Astrocyte (in vitro differentiated cells and primary cell): ENCODE measurements at regions not wholly inside any gene's neighbourhood (a gene's known extent, or its start where the extent isn't known, plus 50 kb on each side); places are given as distances from the start of the nearest gene placed in this dataset.
"Not testable (repeated sequence)": the region's sequence is repeated elsewhere in the genome, so short reads cannot be mapped to it uniquely, and the experiment has no call there.

Experiments
- DNase-seq: peaks from one replicate; pipeline ENCODE4 v3.0.0-alpha.2; 2010; ENCODE audit warnings: low read depth
- FAIRE-seq: peaks from 2 replicates; lab custom pipeline; 2011; peaks lifted over from hg19 to GRCh38; lab: Jason Lieb, UNC
- H2AFZ ChIP-seq: 2 replicates; pipeline ENCODE4 v1.6.0; 2012; ENCODE audit warnings: low read depth, low read length, inconsistent platforms
- H3K27ac ChIP-seq: 2 replicates; pipeline ENCODE4 v1.5.1; 2011; ENCODE audit warnings: low read depth, low read length, inconsistent platforms
- H3K27me3 ChIP-seq: 2 replicates; pipeline ENCODE4 v1.6.0; 2011; ENCODE audit warnings: low read length, inconsistent platforms; ENCODE audit not compliant: insufficient read depth
- H3K36me3 ChIP-seq: 2 replicates; pipeline ENCODE4 v1.5.1; 2011; ENCODE audit warnings: low read length, inconsistent platforms; ENCODE audit not compliant: insufficient read depth
- H3K4me1 ChIP-seq: 2 replicates; pipeline ENCODE4 v1.5.1; 2011; ENCODE audit warnings: low read length, inconsistent platforms; ENCODE audit not compliant: insufficient read depth
- H3K4me2 ChIP-seq: 2 replicates; pipeline ENCODE4 v1.6.0; 2012; ENCODE audit warnings: low read length, inconsistent platforms
- H3K4me3 ChIP-seq: 2 replicates; pipeline ENCODE4 v1.5.1; 2011; ENCODE audit warnings: low read depth, mild to moderate bottlenecking, low read length, inconsistent platforms; ENCODE audit not compliant: insufficient read depth
- H3K79me2 ChIP-seq: 2 replicates; pipeline ENCODE4 v1.6.0; 2012; ENCODE audit warnings: mild to moderate bottlenecking, low read length, inconsistent platforms; ENCODE audit not compliant: insufficient read depth
- H3K9ac ChIP-seq: 2 replicates; pipeline ENCODE4 v1.6.0; 2012; ENCODE audit warnings: mild to moderate bottlenecking, low read length, inconsistent platforms
- H3K9me3 ChIP-seq: 2 replicates; pipeline ENCODE4 v1.5.1; 2012; ENCODE audit warnings: low read depth, mild to moderate bottlenecking, low read length, inconsistent platforms; ENCODE audit not compliant: insufficient read depth
- H4K20me1 ChIP-seq: 2 replicates; pipeline ENCODE4 v1.6.0; 2012; ENCODE audit warnings: low read length, inconsistent platforms; ENCODE audit not compliant: insufficient read depth
- H3K27ac Mint-ChIP-seq: one replicate; pipeline ENCODE4 v1.8.0; 2021; ENCODE audit warnings: mild to moderate bottlenecking, mixed read lengths; ENCODE audit not compliant: unreplicated experiment
- H3K27me3 Mint-ChIP-seq: one replicate; pipeline ENCODE4 v1.8.0; 2021; ENCODE audit warnings: low read depth, mixed read lengths; ENCODE audit not compliant: unreplicated experiment
- H3K36me3 Mint-ChIP-seq: one replicate; pipeline ENCODE4 v1.8.0; 2021; ENCODE audit warnings: low read depth, mixed read lengths; ENCODE audit not compliant: unreplicated experiment
- H3K4me1 Mint-ChIP-seq: one replicate; pipeline ENCODE4 v1.8.0; 2021; ENCODE audit warnings: low read depth, mixed read lengths; ENCODE audit not compliant: unreplicated experiment
- H3K4me3 Mint-ChIP-seq: one replicate; pipeline ENCODE4 v1.8.0; 2021; ENCODE audit warnings: mild to moderate bottlenecking, moderate library complexity, mixed read lengths; ENCODE audit not compliant: unreplicated experiment
- H3K9me3 Mint-ChIP-seq: one replicate; pipeline ENCODE4 v1.8.0; 2021; ENCODE audit warnings: mild to moderate bottlenecking, mixed read lengths; ENCODE audit not compliant: unreplicated experiment
- EZH2 ChIP-seq: IDR thresholded peaks from 2 replicates; pipeline ENCODE4 v1.6.1; 2012; ENCODE audit warnings: mild to moderate bottlenecking, low read length, inconsistent platforms; ENCODE audit not compliant: insufficient read depth
- TF ChIP-seq, protein P1 (sequence below): IDR thresholded peaks from 2 replicates; pipeline ENCODE4 v1.5.1; 2011; ENCODE audit warnings: low read depth, mild to moderate bottlenecking, inconsistent platforms, low read length, moderate library complexity; ENCODE audit not compliant: insufficient read depth

DNA sequence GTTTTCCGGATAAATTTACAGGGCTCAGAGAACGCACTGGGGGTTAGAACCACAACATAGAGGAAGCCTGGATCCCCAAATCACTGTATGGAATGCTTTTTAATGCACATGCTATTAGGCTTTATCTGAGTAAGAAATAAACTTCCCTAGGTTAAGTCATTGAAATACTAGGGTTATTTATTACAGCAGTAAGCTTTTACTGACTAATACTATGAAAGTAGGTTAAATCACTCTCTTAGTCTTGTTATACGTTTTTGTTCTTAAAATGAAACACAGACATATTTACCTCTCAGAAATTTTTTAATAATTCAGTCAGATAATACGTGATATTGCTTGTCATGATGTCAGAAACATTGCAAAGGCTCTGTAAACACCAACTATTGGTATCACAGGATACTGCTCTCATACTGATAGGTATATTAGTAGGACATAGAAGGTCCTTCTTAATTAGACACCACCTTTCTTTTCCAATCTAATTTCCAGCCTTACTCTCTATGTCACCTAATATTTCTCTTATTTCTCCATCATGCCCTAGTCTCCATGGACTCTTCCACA lies 162.7 kb upstream of the NYAP2 start:
- H3K27ac Mint-ChIP-seq, result no peak overlapping the region
- no peak for FAIRE-seq
- Histone ChIP-seq H3K9me3 (no peaks in the 10 kb centered on the region), H3K9ac (no peak overlapping the region), H3K4me3 (no peak overlapping the region), H3K4me1 (no peaks in the 10 kb centered on the region), H3K36me3 (no peaks in the 10 kb centered on the region), H4K20me1 (no peaks in the 10 kb centered on the region), H2AFZ (no peak overlapping the region), H3K27ac (no peak overlapping the region), H3K79me2 (no peaks in the 10 kb centered on the region), H3K27me3 (no peaks in the 10 kb centered on the region), H3K4me2 (no peak overlapping the region)
- H3K4me3 Mint-ChIP-seq, result no peak overlapping the region
- H3K9me3 Mint-ChIP-seq, result no peaks in the 10 kb centered on the region
- no peaks in the 10 kb centered on the region for H3K27me3 Mint-ChIP-seq
- TF ChIP-seq, protein P1, sequence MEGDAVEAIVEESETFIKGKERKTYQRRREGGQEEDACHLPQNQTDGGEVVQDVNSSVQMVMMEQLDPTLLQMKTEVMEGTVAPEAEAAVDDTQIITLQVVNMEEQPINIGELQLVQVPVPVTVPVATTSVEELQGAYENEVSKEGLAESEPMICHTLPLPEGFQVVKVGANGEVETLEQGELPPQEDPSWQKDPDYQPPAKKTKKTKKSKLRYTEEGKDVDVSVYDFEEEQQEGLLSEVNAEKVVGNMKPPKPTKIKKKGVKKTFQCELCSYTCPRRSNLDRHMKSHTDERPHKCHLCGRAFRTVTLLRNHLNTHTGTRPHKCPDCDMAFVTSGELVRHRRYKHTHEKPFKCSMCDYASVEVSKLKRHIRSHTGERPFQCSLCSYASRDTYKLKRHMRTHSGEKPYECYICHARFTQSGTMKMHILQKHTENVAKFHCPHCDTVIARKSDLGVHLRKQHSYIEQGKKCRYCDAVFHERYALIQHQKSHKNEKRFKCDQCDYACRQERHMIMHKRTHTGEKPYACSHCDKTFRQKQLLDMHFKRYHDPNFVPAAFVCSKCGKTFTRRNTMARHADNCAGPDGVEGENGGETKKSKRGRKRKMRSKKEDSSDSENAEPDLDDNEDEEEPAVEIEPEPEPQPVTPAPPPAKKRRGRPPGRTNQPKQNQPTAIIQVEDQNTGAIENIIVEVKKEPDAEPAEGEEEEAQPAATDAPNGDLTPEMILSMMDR, result no peak
- no peak for TF ChIP-seq EZH2
- no peak for DNase-seq
- H3K36me3 Mint-ChIP-seq, result no peaks in the 10 kb centered on the region
- H3K4me1 Mint-ChIP-seq, result peaks cover 8% of the 10 kb centered on the region

DNA sequence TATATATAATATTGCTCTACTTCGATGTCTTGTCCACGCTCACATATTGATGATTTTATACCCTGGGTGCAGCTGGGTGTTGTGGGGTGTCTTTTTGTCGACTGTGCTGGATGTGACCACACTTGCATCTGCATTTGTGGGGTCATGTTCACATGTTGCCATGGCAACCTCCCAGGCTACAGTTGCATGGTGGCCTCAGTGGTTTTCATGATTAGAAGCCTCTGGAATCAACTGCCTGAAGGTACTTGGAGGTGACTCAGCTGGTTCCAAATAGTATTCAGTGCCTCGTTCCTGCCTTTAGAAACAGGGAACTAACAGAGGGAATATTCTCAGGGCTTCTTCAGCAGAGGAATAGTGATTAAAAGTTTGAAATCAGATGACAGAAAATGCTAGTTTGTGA lies 166.3 kb upstream of the NYAP2 start:
- Mint-ChIP-seq H3K36me3 (no peaks in the 10 kb centered on the region), H3K4me1 (peaks cover 8% of the 10 kb centered on the region), H3K27me3 (no peaks in the 10 kb centered on the region), H3K9me3 (no peaks in the 10 kb centered on the region), H3K27ac (peak overlapping the region; percentile 88), H3K4me3 (no peak overlapping the region)
- no peaks in the 10 kb centered on the region for H3K4me1 ChIP-seq
- H3K4me3 ChIP-seq, result no peak overlapping the region
- TF ChIP-seq, protein P1, result no peak
- no peak for TF ChIP-seq EZH2
- no peaks in the 10 kb centered on the region for H4K20me1 ChIP-seq
- H2AFZ ChIP-seq, result no peak overlapping the region
- H3K9ac ChIP-seq, result no peak overlapping the region
- no peaks in the 10 kb centered on the region for H3K27me3 ChIP-seq
- no peaks in the 10 kb centered on the region for H3K9me3 ChIP-seq
- DNase-seq, result peak; percentile 18
- no peaks in the 10 kb centered on the region for H3K79me2 ChIP-seq
- no peak overlapping the region for H3K27ac ChIP-seq
- no peak for FAIRE-seq
- H3K36me3 ChIP-seq, result no peaks in the 10 kb centered on the region
- no peak overlapping the region for H3K4me2 ChIP-seq

DNA sequence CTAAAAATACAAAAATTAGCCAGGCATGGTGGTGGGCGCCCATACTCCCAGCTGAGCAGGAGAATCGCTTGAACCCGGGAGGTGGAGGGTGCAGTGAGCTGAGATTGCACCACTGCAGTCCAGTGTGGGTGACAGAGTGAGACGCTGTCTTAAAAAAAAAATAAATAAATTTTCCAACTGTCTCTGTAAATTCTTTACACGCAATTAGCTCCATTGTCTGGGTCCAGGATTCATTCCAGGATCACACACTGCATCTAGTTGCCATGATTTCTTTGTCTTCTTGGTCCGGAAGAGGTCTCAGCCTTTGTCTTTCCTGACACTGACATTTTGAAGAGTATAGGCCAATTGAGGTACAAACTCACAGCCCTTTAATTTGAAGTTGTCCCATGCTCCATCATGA lies 167.6 kb upstream of the NYAP2 start:
- Histone ChIP-seq H3K4me3 (no peak overlapping the region), H3K9ac (no peak overlapping the region), H3K4me1 (no peaks in the 10 kb centered on the region), H3K4me2 (no peak overlapping the region), H3K27me3 (no peaks in the 10 kb centered on the region), H3K36me3 (no peaks in the 10 kb centered on the region), H2AFZ (no peak overlapping the region), H3K27ac (no peak overlapping the region), H3K9me3 (no peaks in the 10 kb centered on the region), H3K79me2 (no peaks in the 10 kb centered on the region), H4K20me1 (no peaks in the 10 kb centered on the region)
- Mint-ChIP-seq H3K9me3 (no peaks in the 10 kb centered on the region), H3K27me3 (no peaks in the 10 kb centered on the region), H3K4me1 (peaks cover 8% of the 10 kb centered on the region), H3K27ac (no peak overlapping the region), H3K36me3 (no peaks in the 10 kb centered on the region), H3K4me3 (no peak overlapping the region)
- TF ChIP-seq EZH2, result no peak
- TF ChIP-seq, protein P1, result no peak
- DNase-seq, result no peak
- FAIRE-seq, result no peak

DNA sequence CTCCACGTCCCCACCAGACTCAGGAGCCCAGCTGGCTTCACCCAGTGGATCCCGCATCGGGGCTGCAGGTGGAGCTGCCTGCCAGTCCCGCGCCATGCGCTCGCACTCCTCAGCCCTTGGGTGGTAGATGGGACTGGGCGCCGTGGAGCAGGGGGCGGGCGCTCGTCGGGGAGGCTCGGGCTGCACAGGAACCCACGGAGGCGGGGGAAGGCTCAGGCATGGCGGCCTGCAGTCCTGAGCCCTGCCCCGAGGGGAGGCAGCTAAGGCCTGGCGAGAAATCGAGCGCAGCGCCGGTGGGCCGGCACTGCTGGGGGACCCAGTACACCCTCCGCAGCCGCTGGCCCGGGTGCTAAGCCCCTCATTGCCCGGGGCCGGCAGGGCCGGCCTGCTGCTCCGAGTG lies 170.2 kb upstream of the NYAP2 start:
- H3K27me3 Mint-ChIP-seq, H3K9me3 Mint-ChIP-seq, FAIRE-seq: not testable (repeated sequence)

More for the DNA sequence above, 170.2 kb upstream of the NYAP2 start:
- H3K79me2 ChIP-seq, H3K27ac Mint-ChIP-seq, H3K4me3 Mint-ChIP-seq, H3K4me3 ChIP-seq, H3K9me3 ChIP-seq, H2AFZ ChIP-seq, H3K4me2 ChIP-seq, H3K27me3 ChIP-seq, H3K4me1 Mint-ChIP-seq, DNase-seq, H4K20me1 ChIP-seq, H3K4me1 ChIP-seq, H3K36me3 ChIP-seq, H3K27ac ChIP-seq, H3K36me3 Mint-ChIP-seq, H3K9ac ChIP-seq: not testable (repeated sequence)
